HepG2 (cell line): ENCODE measurements at regions not wholly inside any gene's neighbourhood (a gene's known extent, or its start where the extent isn't known, plus 50 kb on each side); places are given as distances from the start of the nearest gene placed in this dataset.

Experiments
- ATAC-seq: fragments of 200-7000 bp; cut with Tn5 transposase; 3 replicates; pipeline ENCODE4 v1.9.1; 2020; ENCODE audit warnings: mild to moderate bottlenecking, moderate library complexity
- BruUV-seq: library from RNA; stranded (reverse); fragments of 400-500 nt; replicated peaks from 2 replicates; lab custom pipeline; 2021; lab: Mats Ljungman, UMichigan
- CTCF ChIA-PET: fragments of 300-600 bp; formaldehyde crosslinking; extraction: SDS; loops from one replicate; lab custom pipeline; 2021; ENCODE audit warnings: low total read pairs, inconsistent platforms, low intra/inter-chr PET ratio; lab: Yijun Ruan, JAX
- POLR2A ChIA-PET: fragments of 350-600 bp; sonication (Branson Sonifier 250); formaldehyde crosslinking; loops from one replicate; lab custom pipeline; 2020; ENCODE audit warnings: antibody characterized with exemption, inconsistent platforms; lab: Yijun Ruan, JAX
- DNase-seq: peaks from one replicate; pipeline ENCODE4 v3.0.0-alpha.2; 2015; ENCODE audit warnings: low spot score
- FAIRE-seq: peaks from 3 replicates; lab custom pipeline; 2011; peaks lifted over from hg19 to GRCh38; lab: Jason Lieb, UNC
- H2AFZ ChIP-seq: one replicate; pipeline ENCODE4 v1.6.1; 2011; ENCODE audit warnings: low read length, inconsistent platforms
- H3K27ac ChIP-seq: fragments of 300-600 bp; 3 replicates; pipeline ENCODE4 v1.8.0; 2011; ENCODE audit warnings: mixed run types, mild to moderate bottlenecking, mixed read lengths, low read length, inconsistent platforms; ENCODE audit not compliant: insufficient read depth; ENCODE audit errors: extremely low read length
- H3K27me3 ChIP-seq, 2 experiments: fragments of 200-600 bp in 1 of 2; 2 replicates in 1 of 2; 3 replicates in 1 of 2; pipeline versions ENCODE4 v1.6.0 to v1.8.0; 2011; ENCODE audit warnings: low read length in 2 of 2, mild to moderate bottlenecking in 2 of 2, moderate library complexity in 2 of 2, inconsistent platforms in 1 of 2; ENCODE audit not compliant: insufficient read depth in 2 of 2, control insufficient read depth in 1 of 2
- H3K36me3 ChIP-seq, 2 experiments: fragments of 200-600 bp in 1 of 2; replicated peaks in 1 of 2; 2 replicates in 1 of 2; 3 replicates in 1 of 2; pipeline versions ENCODE4 v1.5.1 to v1.8.0; 2011; ENCODE audit warnings: low read length in 2 of 2, inconsistent platforms in 1 of 2; ENCODE audit not compliant: insufficient read depth in 2 of 2, control insufficient read depth in 1 of 2
- H3K4me1 ChIP-seq: 2 replicates; pipeline ENCODE4 v1.5.1; 2012; ENCODE audit warnings: low read length, inconsistent platforms; ENCODE audit not compliant: insufficient read depth
- H3K4me2 ChIP-seq: 2 replicates; pipeline ENCODE4 v1.6.0; 2011; ENCODE audit warnings: low read depth, low read length, inconsistent platforms
- H3K4me3 ChIP-seq, 3 experiments: fragments of 200-600 bp in 1 of 3; sonication (generic), shearing (Covaris generic) in 1 of 3; replicated peaks in 1 of 3; 2 replicates each; pipeline ENCODE4 v1.5.1; 2011 to 2016; ENCODE audit warnings: low read length in 3 of 3, inconsistent platforms in 2 of 3, low read depth in 2 of 3, mild to moderate bottlenecking in 2 of 3, control low read depth in 1 of 3, mixed read lengths in 1 of 3; ENCODE audit not compliant: insufficient read depth in 1 of 3
- H3K79me2 ChIP-seq: one replicate; pipeline ENCODE4 v1.6.1; 2011; ENCODE audit warnings: low read length, inconsistent platforms; ENCODE audit not compliant: insufficient read depth
- H3K9ac ChIP-seq: 2 replicates; pipeline ENCODE4 v1.6.0; 2011; ENCODE audit warnings: mild to moderate bottlenecking, low read depth, low read length, inconsistent platforms; ENCODE audit not compliant: insufficient read depth
- H3K9me3 ChIP-seq: 2 replicates; pipeline ENCODE4 v1.5.1; 2012; ENCODE audit warnings: mild to moderate bottlenecking, low read length
- H4K20me1 ChIP-seq: 2 replicates; pipeline ENCODE4 v1.6.0; 2011; ENCODE audit warnings: inconsistent platforms, mild to moderate bottlenecking, low read length, moderate library complexity; ENCODE audit not compliant: insufficient read depth
- JUN ChIP-seq: sonication (generic); formaldehyde crosslinking; IDR thresholded peaks from 2 replicates; pipeline ENCODE4 v1.4.0; 2020; ENCODE audit warnings: mild to moderate bottlenecking, missing genetic modification reagents
- MED1 ChIP-seq: sonication (generic); formaldehyde crosslinking; IDR thresholded peaks from 2 replicates; pipeline ENCODE4 v1.4.0; 2020; ENCODE audit warnings: missing genetic modification reagents
- MEIS1 ChIP-seq: sonication (generic); formaldehyde crosslinking; IDR thresholded peaks from 2 replicates; pipeline ENCODE4 v1.9.0; 2021; ENCODE audit warnings: mild to moderate bottlenecking, missing genetic modification reagents, moderate library complexity, borderline replicate concordance
- MIER2 ChIP-seq: IDR thresholded peaks from 2 replicates; pipeline ENCODE4 v1.6.1; 2016; ENCODE audit warnings: missing biosample characterization, missing genetic modification reagents
- NONO ChIP-seq, 2 experiments: fragments of 450-650 bp in 1 of 2; sonication (generic) in 1 of 2; formaldehyde crosslinking in 1 of 2; IDR thresholded peaks in 1 of 2; conservative IDR thresholded peaks in 1 of 2; 2 replicates each; pipeline versions ENCODE4 v1.6.1 to v1.8.0; 2017 to 2022; ENCODE audit warnings: mild to moderate bottlenecking in 1 of 2, missing genetic modification reagents in 1 of 2, moderate library complexity in 1 of 2
- NR2F1 ChIP-seq, 2 experiments: fragments of 450-650 bp in 1 of 2; formaldehyde crosslinking in 1 of 2; IDR thresholded peaks; 2 replicates each; pipeline versions ENCODE4 v1.5.0 to v1.6.1; 2016 to 2020; ENCODE audit warnings: mild to moderate bottlenecking in 1 of 2, missing compliant biosample characterization in 1 of 2, missing genetic modification reagents in 1 of 2, moderate library complexity in 1 of 2
- REL ChIP-seq: sonication (generic); formaldehyde crosslinking; conservative IDR thresholded peaks from 2 replicates; pipeline ENCODE4 v1.8.0; 2022; ENCODE audit warnings: mild to moderate bottlenecking, missing genetic modification reagents, moderate library complexity
- SAP130 ChIP-seq: IDR thresholded peaks from 2 replicates; pipeline ENCODE4 v1.6.1; 2016; ENCODE audit warnings: low read depth
- SIX1 ChIP-seq: sonication (generic); formaldehyde crosslinking; IDR thresholded peaks from 2 replicates; pipeline ENCODE4 v1.4.0; 2020; ENCODE audit warnings: missing genetic modification reagents, borderline replicate concordance
- SIX4 ChIP-seq: sonication (generic); formaldehyde crosslinking; IDR thresholded peaks from 2 replicates; pipeline ENCODE4 v1.4.0; 2020; ENCODE audit warnings: missing genetic modification reagents
- SRY ChIP-seq: sonication (generic); formaldehyde crosslinking; IDR thresholded peaks from 2 replicates; pipeline ENCODE4 v1.8.0; 2022; ENCODE audit warnings: mild to moderate bottlenecking, missing genetic modification reagents
- TBP ChIP-seq: sonication (generic); formaldehyde crosslinking; IDR thresholded peaks from 2 replicates; pipeline ENCODE4 v1.5.0; 2020; ENCODE audit warnings: missing genetic modification reagents
- U2AF1 ChIP-seq: fragments of 200-400 bp; formaldehyde crosslinking; optimal IDR thresholded peaks from 2 replicates; pipeline ENCODE3; 2017; ENCODE audit warnings: mild to moderate bottlenecking, low read depth, low read length
- XBP1 ChIP-seq: sonication (generic); formaldehyde crosslinking; IDR thresholded peaks from 2 replicates; pipeline ENCODE4 v1.5.0; 2020; ENCODE audit warnings: missing genetic modification reagents
- ZFP1 ChIP-seq: IDR thresholded peaks from 2 replicates; pipeline ENCODE4 v1.6.1; 2016
- ZNF124 ChIP-seq: sonication (generic); formaldehyde crosslinking; IDR thresholded peaks from 2 replicates; pipeline ENCODE4 v1.4.0; 2020; ENCODE audit warnings: missing genetic modification reagents
- ZNF205 ChIP-seq: IDR thresholded peaks from 2 replicates; pipeline ENCODE4 v1.6.1; 2018; ENCODE audit warnings: missing biosample characterization, missing genetic modification reagents
- ZNF543 ChIP-seq: sonication (generic); formaldehyde crosslinking; IDR thresholded peaks from 2 replicates; pipeline ENCODE4 v1.4.0; 2020; ENCODE audit warnings: mild to moderate bottlenecking, missing genetic modification reagents
- ZNF670 ChIP-seq: sonication (generic); formaldehyde crosslinking; IDR thresholded peaks from 2 replicates; pipeline ENCODE4 v1.8.0; 2022; ENCODE audit warnings: mild to moderate bottlenecking, missing genetic modification reagents, borderline replicate concordance
- WGBS: methylation state at CpG from one replicate; pipeline ENCODE4 v1.1.6; 2017; ENCODE audit warnings: low lambda C conversion rate; 5-methylcytosine and 5-hydroxymethylcytosine counted together
- in situ Hi-C: cut with HindIII; loops from 2 replicates; pipeline ENCODE4 v1.10.0; 2017; ENCODE audit warnings: low pct_unique_long_range_greater_than_20kb; ENCODE audit not compliant: extremely low pct_ligation_motif_present
- intact Hi-C: fragments of 100-400 bp; cut with micrococcal nuclease; formaldehyde crosslinking; loops from one replicate; pipeline ENCODE4 v1.10.0; 2022; ENCODE audit not compliant: unreplicated experiment
- TF ChIP-seq, protein P1 (sequence below): fragments of 450-650 bp; IDR thresholded peaks from 2 replicates; pipeline ENCODE4 v1.6.1; 2017

GRCh38 chr19:30070968-30071632, 129.1 kb downstream of the URI1 start (continued):
- TF ChIP-seq ZNF205 (CRISPR knock-in tag), result no peak

- Histone ChIP-seq H3K27ac (no peak overlapping the region), H2AFZ (no peak overlapping the region), H3K4me1 (no peaks in the 10 kb centered on the region), H3K9ac (no peak overlapping the region), H3K9me3 (no peaks in the 10 kb centered on the region), H3K27me3 (peaks cover 2 to 18% of the 10 kb centered on the region in 2 experiments; a peak in 3 of 5 replicates), H4K20me1 (no peaks in the 10 kb centered on the region), H3K4me3 (no peak overlapping the region), H3K36me3 (no peaks in the 10 kb centered on the region), H3K79me2 (no peaks in the 10 kb centered on the region), H3K4me2 (no peak overlapping the region)
- BruUV-seq, result no TSS peak
- no peak for FAIRE-seq
- intact Hi-C loops, result no loop called here
- POLR2A ChIA-PET, result no interaction called here
- CTCF ChIA-PET, result no interaction called here
- ATAC-seq, result no peak
- DNase-seq, result no peak
- in situ Hi-C loops, result no loop called here
- TF ChIP-seq SAP130, result no peak
- no peak for TF ChIP-seq SIX1 (CRISPR knock-in tag)
- TF ChIP-seq XBP1 (CRISPR knock-in tag), result no peak
- no peak for TF ChIP-seq U2AF1
- TF ChIP-seq MIER2 (CRISPR knock-in tag), result no peak
- no peak for TF ChIP-seq ZNF124
- no peak for TF ChIP-seq JUN (CRISPR knock-in tag)
- no peak for TF ChIP-seq TBP
- TF ChIP-seq, protein P1, sequence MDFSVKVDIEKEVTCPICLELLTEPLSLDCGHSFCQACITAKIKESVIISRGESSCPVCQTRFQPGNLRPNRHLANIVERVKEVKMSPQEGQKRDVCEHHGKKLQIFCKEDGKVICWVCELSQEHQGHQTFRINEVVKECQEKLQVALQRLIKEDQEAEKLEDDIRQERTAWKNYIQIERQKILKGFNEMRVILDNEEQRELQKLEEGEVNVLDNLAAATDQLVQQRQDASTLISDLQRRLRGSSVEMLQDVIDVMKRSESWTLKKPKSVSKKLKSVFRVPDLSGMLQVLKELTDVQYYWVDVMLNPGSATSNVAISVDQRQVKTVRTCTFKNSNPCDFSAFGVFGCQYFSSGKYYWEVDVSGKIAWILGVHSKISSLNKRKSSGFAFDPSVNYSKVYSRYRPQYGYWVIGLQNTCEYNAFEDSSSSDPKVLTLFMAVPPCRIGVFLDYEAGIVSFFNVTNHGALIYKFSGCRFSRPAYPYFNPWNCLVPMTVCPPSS, result no peak
- TF ChIP-seq SIX4 (CRISPR knock-in tag), result no peak
- TF ChIP-seq NONO (IDR thresholded peaks at IDR 0.05), result no peak
- TF ChIP-seq NONO (CRISPR knock-in tag; conservative IDR thresholded peaks at IDR 0.05), result no peak
- TF ChIP-seq NR2F1 (CRISPR knock-in tag; IDR thresholded peaks at IDR 0.05), result no peak
- TF ChIP-seq MED1, result no peak
- no peak for TF ChIP-seq ZNF670 (CRISPR knock-in tag)
- TF ChIP-seq REL, result no peak
- TF ChIP-seq SRY (CRISPR knock-in tag), result no peak
- no peak for TF ChIP-seq ZNF543 (CRISPR knock-in tag)
- TF ChIP-seq ZFP1, result no peak
- TF ChIP-seq MEIS1 (CRISPR knock-in tag), result no peak
- WGBS, result 52% methylated on average over 12 of the region's 15 CpGs
These were observed 129.8 kb downstream of the URI1 start for GRCh38 chr19:30071871-30072270.
